ENCODE measurements at regions not wholly inside any gene's neighbourhood (a gene's known extent, or its start where the extent isn't known, plus 50 kb on each side); places are given as distances from the start of the nearest gene placed in this dataset.

- intact Hi-C loops (cut with micrococcal nuclease; ENCODE audit: unreplicated experiment) = no loop called here
- Mint-ChIP-seq H3K4me1 (ENCODE audit: low read depth, unreplicated experiment) (no peaks in the 10 kb centered on the region), H3K27me3 (ENCODE audit: insufficient read depth, unreplicated experiment) (no peaks in the 10 kb centered on the region), H3K9me3 (ENCODE audit: unreplicated experiment) (no peaks in the 10 kb centered on the region), H3K36me3 (ENCODE audit: insufficient read depth, unreplicated experiment) (no peaks in the 10 kb centered on the region), H3K27ac (ENCODE audit: unreplicated experiment) (no peak overlapping the region), H3K4me3 (ENCODE audit: unreplicated experiment) (no peak overlapping the region)
- TF ChIP-seq, protein P1, sequence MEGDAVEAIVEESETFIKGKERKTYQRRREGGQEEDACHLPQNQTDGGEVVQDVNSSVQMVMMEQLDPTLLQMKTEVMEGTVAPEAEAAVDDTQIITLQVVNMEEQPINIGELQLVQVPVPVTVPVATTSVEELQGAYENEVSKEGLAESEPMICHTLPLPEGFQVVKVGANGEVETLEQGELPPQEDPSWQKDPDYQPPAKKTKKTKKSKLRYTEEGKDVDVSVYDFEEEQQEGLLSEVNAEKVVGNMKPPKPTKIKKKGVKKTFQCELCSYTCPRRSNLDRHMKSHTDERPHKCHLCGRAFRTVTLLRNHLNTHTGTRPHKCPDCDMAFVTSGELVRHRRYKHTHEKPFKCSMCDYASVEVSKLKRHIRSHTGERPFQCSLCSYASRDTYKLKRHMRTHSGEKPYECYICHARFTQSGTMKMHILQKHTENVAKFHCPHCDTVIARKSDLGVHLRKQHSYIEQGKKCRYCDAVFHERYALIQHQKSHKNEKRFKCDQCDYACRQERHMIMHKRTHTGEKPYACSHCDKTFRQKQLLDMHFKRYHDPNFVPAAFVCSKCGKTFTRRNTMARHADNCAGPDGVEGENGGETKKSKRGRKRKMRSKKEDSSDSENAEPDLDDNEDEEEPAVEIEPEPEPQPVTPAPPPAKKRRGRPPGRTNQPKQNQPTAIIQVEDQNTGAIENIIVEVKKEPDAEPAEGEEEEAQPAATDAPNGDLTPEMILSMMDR (IDR thresholded peaks at IDR 0.05; ENCODE audit: insufficient read depth in 1 of 2, low read depth in 1 of 2, low read length in 1 of 2, severe bottlenecking in 1 of 2, unreplicated experiment in 1 of 2) = no peak
- H3K9me3 ChIP-seq = no peaks in the 10 kb centered on the region
- H3K4me3 ChIP-seq (ENCODE audit: low read depth, low read length) = no peak overlapping the region
- POLR2A ChIA-PET = no interaction called here
- no peaks in the 10 kb centered on the region for H3K27me3 ChIP-seq (replicated peaks; ENCODE audit: control insufficient read depth, insufficient read depth, low read length)
- DNase-seq = no peak
- no peaks in the 10 kb centered on the region for H3K36me3 ChIP-seq (ENCODE audit: control insufficient read depth, insufficient read depth, low read length)
- CTCF ChIA-PET = no interaction called here
- BruUV-seq (replicated peaks) = no TSS peak
- no peaks in the 10 kb centered on the region for H3K4me1 ChIP-seq
Observed at GRCh38 chr5:58135571-58136335, 324.1 kb downstream of the PLK2 start.

DNA sequence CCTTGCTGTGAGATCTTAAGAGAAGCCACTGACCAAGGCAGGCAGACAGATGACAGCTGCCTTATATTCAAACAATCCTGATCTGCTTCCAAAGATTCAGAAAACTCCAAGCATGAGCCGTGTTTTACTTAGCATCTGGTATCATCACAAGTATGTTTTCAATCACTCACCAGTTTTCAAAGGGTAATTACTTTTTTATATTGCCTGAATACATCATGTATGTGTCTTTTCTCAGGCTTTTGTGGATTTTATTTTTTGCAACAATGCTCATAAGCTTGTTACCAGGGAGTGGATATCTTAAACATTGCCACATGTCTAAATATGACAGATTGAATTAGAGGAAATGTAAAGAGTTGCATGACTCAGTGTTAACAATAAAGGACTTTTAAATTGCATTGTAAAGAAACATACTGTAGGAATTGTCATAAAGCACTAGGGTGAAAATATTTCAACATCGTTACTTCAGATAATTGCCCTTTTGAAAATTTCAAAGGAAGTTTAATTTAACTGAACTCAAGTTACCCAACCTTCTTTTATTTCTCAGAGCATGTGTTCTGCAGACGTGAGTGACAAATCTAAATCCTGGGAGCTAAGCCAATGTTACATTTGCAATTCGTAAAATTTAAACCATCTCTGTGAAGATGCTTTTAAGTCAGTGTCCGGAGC, 326.1 kb downstream of the PLK2 start:
- Mint-ChIP-seq H3K36me3 (ENCODE audit: insufficient read depth, unreplicated experiment) (no peaks in the 10 kb centered on the region), H3K4me1 (ENCODE audit: low read depth, unreplicated experiment) (no peaks in the 10 kb centered on the region), H3K4me3 (ENCODE audit: unreplicated experiment) (no peak overlapping the region), H3K9me3 (ENCODE audit: unreplicated experiment) (no peaks in the 10 kb centered on the region), H3K27ac (ENCODE audit: unreplicated experiment) (no peak overlapping the region), H3K27me3 (ENCODE audit: insufficient read depth, unreplicated experiment) (no peaks in the 10 kb centered on the region)
- POLR2A ChIA-PET = no interaction called here
- no peak for DNase-seq
- Histone ChIP-seq H3K36me3 (ENCODE audit: control insufficient read depth, insufficient read depth, low read length) (no peaks in the 10 kb centered on the region), H3K4me3 (ENCODE audit: low read depth, low read length) (no peak overlapping the region), H3K4me1 (no peaks in the 10 kb centered on the region), H3K27me3 (replicated peaks; ENCODE audit: control insufficient read depth, insufficient read depth, low read length) (no peaks in the 10 kb centered on the region), H3K9me3 (no peaks in the 10 kb centered on the region)
- BruUV-seq (replicated peaks) = no TSS peak
- intact Hi-C loops (cut with micrococcal nuclease; ENCODE audit: unreplicated experiment) = no loop called here
- CTCF ChIA-PET = no interaction called here
- TF ChIP-seq, protein P1 (IDR thresholded peaks at IDR 0.05; ENCODE audit: insufficient read depth in 1 of 2, low read depth in 1 of 2, low read length in 1 of 2, severe bottlenecking in 1 of 2, unreplicated experiment in 1 of 2) = no peak

- Histone ChIP-seq H3K9me3 (no peaks in the 10 kb centered on the region), H3K4me1 (no peaks in the 10 kb centered on the region), H3K27me3 (replicated peaks; ENCODE audit: control insufficient read depth, insufficient read depth, low read length) (no peaks in the 10 kb centered on the region), H3K36me3 (ENCODE audit: control insufficient read depth, insufficient read depth, low read length) (no peaks in the 10 kb centered on the region), H3K4me3 (ENCODE audit: low read depth, low read length) (no peak overlapping the region)
- Mint-ChIP-seq H3K27ac (ENCODE audit: unreplicated experiment) (no peak overlapping the region), H3K27me3 (ENCODE audit: insufficient read depth, unreplicated experiment) (no peaks in the 10 kb centered on the region), H3K4me3 (ENCODE audit: unreplicated experiment) (no peak overlapping the region), H3K4me1 (ENCODE audit: low read depth, unreplicated experiment) (no peaks in the 10 kb centered on the region), H3K36me3 (ENCODE audit: insufficient read depth, unreplicated experiment) (no peaks in the 10 kb centered on the region), H3K9me3 (ENCODE audit: unreplicated experiment) (no peaks in the 10 kb centered on the region)
- ChIA-PET POLR2A (no interaction called here), CTCF (no interaction called here)
- no TSS peak for BruUV-seq (replicated peaks)
- no peak for DNase-seq
- intact Hi-C loops (cut with micrococcal nuclease; ENCODE audit: unreplicated experiment) = no loop called here
- TF ChIP-seq, protein P1 (IDR thresholded peaks at IDR 0.05; ENCODE audit: insufficient read depth in 1 of 2, low read depth in 1 of 2, low read length in 1 of 2, severe bottlenecking in 1 of 2, unreplicated experiment in 1 of 2) = no peak
Observed at GRCh38 chr5:58133216-58133615, 326.7 kb downstream of the PLK2 start.
